IMR-90 (cell line): ENCODE measurements at regions not wholly inside any gene's neighbourhood (a gene's known extent, or its start where the extent isn't known, plus 50 kb on each side); places are given as distances from the start of the nearest gene placed in this dataset.

ENCODE experiments used
- BHLHE40 ChIP-seq: fragments of 150-350 bp; IDR thresholded peaks from 2 replicates; pipeline ENCODE4 v1.6.1; 2016; ENCODE audit warnings: mild to moderate bottlenecking, low read depth, low read length
- CEBPB ChIP-seq: IDR thresholded peaks from 2 replicates; pipeline ENCODE4 v1.6.1; 2012; ENCODE audit warnings: low read depth, low read length, improper control_type of control experiment
- CHD1 ChIP-seq: IDR thresholded peaks from 2 replicates; pipeline ENCODE4 v1.6.1; 2012; ENCODE audit warnings: low read depth, low read length, improper control_type of control experiment
- MAZ ChIP-seq: IDR thresholded peaks from 2 replicates; pipeline ENCODE4 v1.6.1; 2012; ENCODE audit warnings: low read depth, mild to moderate bottlenecking, low read length, improper control_type of control experiment, moderate library complexity, borderline replicate concordance
- MXI1 ChIP-seq: IDR thresholded peaks from 2 replicates; pipeline ENCODE4 v1.6.1; 2012; ENCODE audit warnings: low read depth, mild to moderate bottlenecking, low read length, moderate library complexity, borderline replicate concordance
- POLR2A ChIP-seq: IDR thresholded peaks from 2 replicates; pipeline ENCODE4 v1.6.1; 2012; ENCODE audit warnings: mild to moderate bottlenecking, low read depth, low read length
- RAD21 ChIP-seq: IDR thresholded peaks from 2 replicates; pipeline ENCODE4 v1.6.1; 2012; ENCODE audit warnings: low read length, improper control_type of control experiment
- RCOR1 ChIP-seq: IDR thresholded peaks from 2 replicates; pipeline ENCODE4 v1.6.1; 2012; ENCODE audit warnings: mild to moderate bottlenecking, low read length, improper control_type of control experiment; ENCODE audit not compliant: insufficient replicate concordance
- RFX5 ChIP-seq: IDR thresholded peaks from 2 replicates; pipeline ENCODE4 v1.8.0; 2012; ENCODE audit warnings: low read depth, mild to moderate bottlenecking, low read length, moderate library complexity
- SMC3 ChIP-seq: fragments of 150-350 bp; IDR thresholded peaks from 2 replicates; pipeline ENCODE4 v1.6.1; 2016; ENCODE audit warnings: low read depth, mild to moderate bottlenecking, antibody characterized with exemption, low read length, moderate library complexity
- TF ChIP-seq, protein P1 (sequence below): conservative IDR thresholded peaks from 2 replicates; pipeline ENCODE4 v1.5.1; 2012; ENCODE audit warnings: mild to moderate bottlenecking, low read depth, low read length, improper control_type of control experiment
- TF ChIP-seq, protein P2 (sequence below): fragments of 150-350 bp; IDR thresholded peaks from 2 replicates; pipeline ENCODE4 v1.6.1; 2017; ENCODE audit warnings: mild to moderate bottlenecking, antibody characterized with exemption, low read length, low read depth
- TF ChIP-seq, protein P3 (sequence below): fragments of 150-350 bp; IDR thresholded peaks from 2 replicates; pipeline ENCODE4 v1.6.1; 2016; ENCODE audit warnings: low read depth, mild to moderate bottlenecking, low read length, moderate library complexity, borderline replicate concordance

DNA sequence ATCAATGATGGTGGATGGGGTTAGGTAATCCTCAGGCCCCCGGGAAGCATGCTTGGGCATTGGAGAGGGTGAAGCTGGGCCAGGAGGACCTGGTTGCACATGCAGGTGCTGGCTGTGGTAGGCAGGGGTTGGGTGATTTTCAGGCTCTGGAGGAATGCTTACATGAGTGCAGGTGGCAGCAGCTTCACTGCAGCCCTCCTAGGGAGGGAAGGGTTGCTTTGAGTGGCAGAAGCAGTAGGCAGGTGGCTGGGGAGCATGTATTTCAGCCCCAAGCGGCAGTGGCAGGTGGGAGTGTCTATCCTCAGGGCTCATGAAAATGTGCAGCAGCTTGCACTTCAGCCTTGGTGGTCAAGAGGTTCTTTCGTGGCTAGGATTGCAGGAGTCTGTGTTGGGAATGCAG lies 230.0 kb upstream of the CTNNB1 start:
- TF ChIP-seq, protein P1, sequence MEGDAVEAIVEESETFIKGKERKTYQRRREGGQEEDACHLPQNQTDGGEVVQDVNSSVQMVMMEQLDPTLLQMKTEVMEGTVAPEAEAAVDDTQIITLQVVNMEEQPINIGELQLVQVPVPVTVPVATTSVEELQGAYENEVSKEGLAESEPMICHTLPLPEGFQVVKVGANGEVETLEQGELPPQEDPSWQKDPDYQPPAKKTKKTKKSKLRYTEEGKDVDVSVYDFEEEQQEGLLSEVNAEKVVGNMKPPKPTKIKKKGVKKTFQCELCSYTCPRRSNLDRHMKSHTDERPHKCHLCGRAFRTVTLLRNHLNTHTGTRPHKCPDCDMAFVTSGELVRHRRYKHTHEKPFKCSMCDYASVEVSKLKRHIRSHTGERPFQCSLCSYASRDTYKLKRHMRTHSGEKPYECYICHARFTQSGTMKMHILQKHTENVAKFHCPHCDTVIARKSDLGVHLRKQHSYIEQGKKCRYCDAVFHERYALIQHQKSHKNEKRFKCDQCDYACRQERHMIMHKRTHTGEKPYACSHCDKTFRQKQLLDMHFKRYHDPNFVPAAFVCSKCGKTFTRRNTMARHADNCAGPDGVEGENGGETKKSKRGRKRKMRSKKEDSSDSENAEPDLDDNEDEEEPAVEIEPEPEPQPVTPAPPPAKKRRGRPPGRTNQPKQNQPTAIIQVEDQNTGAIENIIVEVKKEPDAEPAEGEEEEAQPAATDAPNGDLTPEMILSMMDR = no peak
- no peak for TF ChIP-seq MAZ
- no peak for TF ChIP-seq BHLHE40
- no peak for TF ChIP-seq CEBPB
- TF ChIP-seq, protein P2, sequence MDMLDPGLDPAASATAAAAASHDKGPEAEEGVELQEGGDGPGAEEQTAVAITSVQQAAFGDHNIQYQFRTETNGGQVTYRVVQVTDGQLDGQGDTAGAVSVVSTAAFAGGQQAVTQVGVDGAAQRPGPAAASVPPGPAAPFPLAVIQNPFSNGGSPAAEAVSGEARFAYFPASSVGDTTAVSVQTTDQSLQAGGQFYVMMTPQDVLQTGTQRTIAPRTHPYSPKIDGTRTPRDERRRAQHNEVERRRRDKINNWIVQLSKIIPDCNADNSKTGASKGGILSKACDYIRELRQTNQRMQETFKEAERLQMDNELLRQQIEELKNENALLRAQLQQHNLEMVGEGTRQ = no peak
- no peak for TF ChIP-seq POLR2A
- TF ChIP-seq RFX5 = no peak
- TF ChIP-seq, protein P3, sequence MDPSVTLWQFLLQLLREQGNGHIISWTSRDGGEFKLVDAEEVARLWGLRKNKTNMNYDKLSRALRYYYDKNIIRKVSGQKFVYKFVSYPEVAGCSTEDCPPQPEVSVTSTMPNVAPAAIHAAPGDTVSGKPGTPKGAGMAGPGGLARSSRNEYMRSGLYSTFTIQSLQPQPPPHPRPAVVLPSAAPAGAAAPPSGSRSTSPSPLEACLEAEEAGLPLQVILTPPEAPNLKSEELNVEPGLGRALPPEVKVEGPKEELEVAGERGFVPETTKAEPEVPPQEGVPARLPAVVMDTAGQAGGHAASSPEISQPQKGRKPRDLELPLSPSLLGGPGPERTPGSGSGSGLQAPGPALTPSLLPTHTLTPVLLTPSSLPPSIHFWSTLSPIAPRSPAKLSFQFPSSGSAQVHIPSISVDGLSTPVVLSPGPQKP = no peak
- TF ChIP-seq CHD1 = no peak
- TF ChIP-seq MXI1 = no peak
- no peak for TF ChIP-seq SMC3
- no peak for TF ChIP-seq RAD21
- no peak for TF ChIP-seq RCOR1
